RWPE1 (cell line): ENCODE measurements at regions not wholly inside any gene's neighbourhood (a gene's known extent, or its start where the extent isn't known, plus 50 kb on each side); places are given as distances from the start of the nearest gene placed in this dataset.

Experiments
- CTCF ChIA-PET: fragments of 350-600 bp; sonication (Branson Sonifier 250); formaldehyde crosslinking; extraction: SDS; loops from one replicate; lab custom pipeline; 2021; lab: Yijun Ruan, JAX
- POLR2A ChIA-PET: fragments of 400-600 bp; formaldehyde crosslinking; extraction: SDS; loops from one replicate; lab custom pipeline; 2020; ENCODE audit warnings: antibody characterized with exemption; ENCODE audit not compliant: low non-redundant PET; lab: Yijun Ruan, JAX
- DNase-seq: peaks from one replicate; pipeline ENCODE4 v3.0.0; 2012; ENCODE audit warnings: low spot score
- H3K27ac ChIP-seq: fragments of 450-650 bp; 2 replicates; pipeline ENCODE4 v1.5.1; 2017
- CTCF ChIP-seq: fragments of 450-650 bp; conservative IDR thresholded peaks from 2 replicates; pipeline ENCODE4 v1.5.1; 2017; ENCODE audit warnings: low read depth, mild to moderate bottlenecking

GRCh38 chr6:4379958-4380357 is 244.6 kb upstream of the ECI2 start:
- CTCF ChIA-PET: no interaction called here
- no peak overlapping the region for H3K27ac ChIP-seq
- no peak for DNase-seq
- TF ChIP-seq CTCF: no peak
- POLR2A ChIA-PET: no interaction called here

- ChIA-PET CTCF (interaction anchor here (0.6 kb wide), 2 partner anchors 27 to 448 kb away, joined by 3 to 4 read pairs; no protein-coding TSS in a partner anchor), POLR2A (no interaction called here)
- no peak for DNase-seq
- no peak overlapping the region for H3K27ac ChIP-seq
- TF ChIP-seq CTCF: no peak
Observed at GRCh38 chr6:4378319-4378996, 243.1 kb upstream of the ECI2 start.

GRCh38 chr6:4377603-4378002 is 242.2 kb upstream of the ECI2 start:
- no peak for DNase-seq
- CTCF ChIA-PET: interaction anchor here (0.6 kb wide), 1 partner anchor 26 kb away, joined by 3 read pairs; no protein-coding TSS in a partner anchor
- POLR2A ChIA-PET: no interaction called here
- TF ChIP-seq CTCF: no peak
- H3K27ac ChIP-seq: no peak overlapping the region

- CTCF ChIA-PET: no interaction called here
- TF ChIP-seq CTCF: no peak
- DNase-seq: no peak
- no peak overlapping the region for H3K27ac ChIP-seq
- POLR2A ChIA-PET: no interaction called here
Observed at GRCh38 chr6:4374216-4374615, 238.8 kb upstream of the ECI2 start.

GRCh38 chr6:4372866-4373265 is 237.5 kb upstream of the ECI2 start:
- CTCF ChIA-PET: no interaction called here

GRCh38 chr6:4371207-4371921 is 236.0 kb upstream of the ECI2 start:
- H3K27ac ChIP-seq: no peak overlapping the region
- CTCF ChIA-PET: no interaction called here
- POLR2A ChIA-PET: no interaction called here
- DNase-seq: no peak
- TF ChIP-seq CTCF: no peak

More at GRCh38 chr6:4372866-4373265, 237.5 kb upstream of the ECI2 start:
- no peak overlapping the region for H3K27ac ChIP-seq
- POLR2A ChIA-PET: no interaction called here
- TF ChIP-seq CTCF: no peak
- DNase-seq: no peak
